ENCODE measurements at regions not wholly inside any gene's neighbourhood (a gene's known extent, or its start where the extent isn't known, plus 50 kb on each side); places are given as distances from the start of the nearest gene placed in this dataset.

DNA sequence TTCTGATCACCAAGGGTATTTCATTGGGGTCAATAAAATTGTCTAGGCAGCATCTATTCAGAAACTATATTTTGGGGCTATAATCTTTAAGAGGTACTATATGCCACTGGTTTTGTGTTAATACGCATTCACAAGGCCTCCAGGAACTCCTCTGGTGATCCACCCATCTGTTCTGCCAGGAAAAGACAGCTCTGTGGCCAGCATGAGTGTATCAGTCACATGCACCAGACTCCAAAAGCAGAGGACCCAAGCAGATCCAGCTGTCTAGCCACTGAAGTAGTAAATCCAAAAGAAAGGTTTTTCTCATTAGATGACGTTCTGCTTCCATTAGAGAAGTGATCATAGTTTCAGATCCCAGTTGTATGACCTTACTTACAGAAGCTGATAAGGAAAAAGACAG lies 199.6 kb upstream of the CELF2 start:
- DNase-seq (no peak), ATAC-seq (ENCODE audit: poor library complexity) (no peak)
- ChIA-PET POLR2A (no interaction called here), CTCF (no interaction called here)
- Mint-ChIP-seq H3K9me3 (peaks cover 3% of the 10 kb centered on the region), H3K27ac (no peak overlapping the region), H3K4me3 (no peak overlapping the region), H3K36me3 (ENCODE audit: low read depth) (no peaks in the 10 kb centered on the region), H3K4me1 (ENCODE audit: low read depth) (peaks cover 6% of the 10 kb centered on the region), H3K27me3 (peaks cover 9% of the 10 kb centered on the region)
- Histone ChIP-seq H3K4me3 (ENCODE audit: low read length) (no peak overlapping the region), H3K9me3 (ENCODE audit: control insufficient read depth in 1 of 2, insufficient read depth in 1 of 2, low read length in 2 of 2) (no peaks in the 10 kb centered on the region), H3K27me3 (ENCODE audit: control insufficient read depth in 1 of 2, insufficient read depth in 2 of 2, low read length in 2 of 2) (no peaks in the 10 kb centered on the region), H3K4me1 (ENCODE audit: insufficient read depth, low read length) (no peaks in the 10 kb centered on the region), H3K27ac (ENCODE audit: low read depth in 1 of 2, low read length in 2 of 2) (no peak overlapping the region), H3K36me3 (ENCODE audit: insufficient read depth, low read length) (no peaks in the 10 kb centered on the region)
- no peak for TF ChIP-seq CTCF (IDR thresholded peaks at IDR 0.05)
- intact Hi-C loops (cut with DNase I, micrococcal nuclease): no loop called here

DNA sequence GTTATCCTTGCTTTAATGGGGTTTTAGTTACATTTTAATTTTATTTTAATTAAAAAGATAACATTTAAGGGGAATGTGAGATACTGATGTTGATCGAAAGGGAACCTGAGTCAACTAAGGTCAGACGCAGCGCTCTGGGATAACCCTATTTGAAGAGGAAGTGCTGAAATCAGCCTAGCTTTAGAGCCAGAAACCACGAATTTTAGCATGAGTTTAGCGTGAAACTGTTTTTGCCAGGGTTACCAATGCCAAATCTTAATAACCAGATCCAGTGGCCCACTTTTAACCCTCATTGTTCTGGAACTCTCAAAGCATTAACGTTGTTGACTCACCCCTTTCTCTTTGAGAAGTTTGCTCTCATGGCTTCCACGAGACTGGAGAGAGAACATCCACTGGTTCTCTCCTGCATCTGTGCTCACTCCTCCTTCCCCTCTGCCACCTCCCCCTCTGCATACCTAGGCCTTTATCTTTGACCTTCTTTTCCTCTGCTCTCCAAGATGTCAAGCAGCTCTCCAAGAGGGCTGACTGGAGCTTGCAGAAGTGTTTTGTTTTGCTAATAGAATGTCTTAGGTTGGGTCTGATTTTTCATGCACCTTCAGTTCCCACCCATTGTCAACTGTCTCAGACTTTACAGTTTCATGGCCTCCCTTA lies 198.3 kb upstream of the CELF2 start:
- intact Hi-C loops (cut with DNase I, micrococcal nuclease): no loop called here
- CTCF ChIA-PET: no interaction called here
- Mint-ChIP-seq H3K4me3 (no peak overlapping the region), H3K27ac (no peak overlapping the region), H3K36me3 (ENCODE audit: low read depth) (no peaks in the 10 kb centered on the region), H3K4me1 (ENCODE audit: low read depth) (peaks cover 6% of the 10 kb centered on the region), H3K9me3 (peaks cover 3% of the 10 kb centered on the region), H3K27me3 (peaks cover 9% of the 10 kb centered on the region)
- no peaks in the 10 kb centered on the region for H3K4me1 ChIP-seq (ENCODE audit: insufficient read depth, low read length)
- H3K4me3 ChIP-seq (ENCODE audit: low read length): no peak overlapping the region
- no peak for ATAC-seq (ENCODE audit: poor library complexity)
- H3K27me3 ChIP-seq (ENCODE audit: control insufficient read depth in 1 of 2, insufficient read depth in 2 of 2, low read length in 2 of 2): no peaks in the 10 kb centered on the region
- POLR2A ChIA-PET: no interaction called here
- TF ChIP-seq CTCF (IDR thresholded peaks at IDR 0.05): no peak
- DNase-seq: no peak
- H3K27ac ChIP-seq (ENCODE audit: low read depth in 1 of 2, low read length in 2 of 2): no peak overlapping the region
- H3K36me3 ChIP-seq (ENCODE audit: insufficient read depth, low read length): no peaks in the 10 kb centered on the region
- no peaks in the 10 kb centered on the region for H3K9me3 ChIP-seq (ENCODE audit: control insufficient read depth in 1 of 2, insufficient read depth in 1 of 2, low read length in 2 of 2)

GRCh38 chr10:10821926-10822325 lies 195.7 kb upstream of the CELF2 start:
- Histone ChIP-seq H3K4me1 (ENCODE audit: insufficient read depth, low read length) (no peaks in the 10 kb centered on the region), H3K27ac (ENCODE audit: low read depth in 1 of 2, low read length in 2 of 2) (no peak overlapping the region), H3K27me3 (ENCODE audit: control insufficient read depth in 1 of 2, insufficient read depth in 2 of 2, low read length in 2 of 2) (no peaks in the 10 kb centered on the region), H3K9me3 (ENCODE audit: control insufficient read depth in 1 of 2, insufficient read depth in 1 of 2, low read length in 2 of 2) (no peaks in the 10 kb centered on the region), H3K4me3 (ENCODE audit: low read length) (no peak overlapping the region), H3K36me3 (ENCODE audit: insufficient read depth, low read length) (no peaks in the 10 kb centered on the region)
- POLR2A ChIA-PET: no interaction called here
- DNase-seq: no peak
- H3K27ac Mint-ChIP-seq: no peak overlapping the region
- no peak for ATAC-seq (ENCODE audit: poor library complexity)
- peaks cover 11% of the 10 kb centered on the region for H3K27me3 Mint-ChIP-seq
- H3K4me1 Mint-ChIP-seq (ENCODE audit: low read depth): peaks cover 6% of the 10 kb centered on the region
- H3K9me3 Mint-ChIP-seq: peaks cover 3% of the 10 kb centered on the region
- CTCF ChIA-PET: no interaction called here
- H3K4me3 Mint-ChIP-seq: no peak overlapping the region
- no peak for TF ChIP-seq CTCF (IDR thresholded peaks at IDR 0.05)
- intact Hi-C loops (cut with DNase I, micrococcal nuclease): no loop called here
- no peaks in the 10 kb centered on the region for H3K36me3 Mint-ChIP-seq (ENCODE audit: low read depth)

Data from CD4-positive, alpha-beta T cell (primary cell).